GM19035 (cell line): ENCODE measurements at regions not wholly inside any gene's neighbourhood (a gene's known extent, or its start where the extent isn't known, plus 50 kb on each side); places are given as distances from the start of the nearest gene placed in this dataset.

Experiments
- ATAC-seq: cut with Tn5 transposase; IDR thresholded peaks from one replicate; pipeline ENCODE4 v1.9.1; 2021; ENCODE audit not compliant: unreplicated experiment

GRCh38 chr12:88310069-88310468 is 168.0 kb downstream of the TMTC3 start:
- ATAC-seq, result no peak

GRCh38 chr12:88310666-88311065 is 168.6 kb downstream of the TMTC3 start:
- ATAC-seq, result no peak

- no peak for ATAC-seq
These were observed 171.4 kb downstream of the TMTC3 start for GRCh38 chr12:88313554-88313953.

- ATAC-seq, result no peak
These were observed 172.6 kb downstream of the TMTC3 start for GRCh38 chr12:88314706-88315105.

GRCh38 chr12:88318726-88319125 is 176.6 kb downstream of the TMTC3 start:
- ATAC-seq, result no peak

GRCh38 chr12:88325076-88325815 is 183.1 kb downstream of the TMTC3 start:
- ATAC-seq, result no peak

- ATAC-seq, result no peak
These were observed 183.7 kb downstream of the TMTC3 start for GRCh38 chr12:88325816-88326189.

- no peak for ATAC-seq
These were observed 185.2 kb downstream of the TMTC3 start for GRCh38 chr12:88327276-88327675.

- no peak for ATAC-seq
These were observed 186.0 kb downstream of the TMTC3 start for GRCh38 chr12:88328090-88328489.

GRCh38 chr12:88329833-88330232 is 187.7 kb downstream of the TMTC3 start:
- no peak for ATAC-seq

GRCh38 chr12:88334271-88334670 is 192.2 kb downstream of the TMTC3 start:
- ATAC-seq, result no peak

GRCh38 chr12:88336076-88336739 is 194.1 kb downstream of the TMTC3 start:
- ATAC-seq, result no peak

- ATAC-seq, result no peak
These were observed 196.4 kb downstream of the TMTC3 start for GRCh38 chr12:88338486-88338885.

GRCh38 chr12:88339254-88339949 is 197.3 kb downstream of the TMTC3 start:
- ATAC-seq, result no peak

GRCh38 chr12:88339966-88340365 is 197.9 kb downstream of the TMTC3 start:
- ATAC-seq, result no peak

- ATAC-seq, result no peak
These were observed 200.2 kb downstream of the TMTC3 start for GRCh38 chr12:88342251-88342806.

- ATAC-seq, result no peak
These were observed 209.0 kb downstream of the TMTC3 start for GRCh38 chr12:88351146-88351545.

- ATAC-seq, result no peak
These were observed 212.6 kb downstream of the TMTC3 start for GRCh38 chr12:88354691-88355090.

- ATAC-seq, result no peak
These were observed 218.2 kb downstream of the TMTC3 start for GRCh38 chr12:88360343-88360742.

GRCh38 chr12:88361493-88361892 is 218.8 kb downstream of the KITLG start:
- no peak for ATAC-seq

GRCh38 chr12:88362439-88362838 is 217.8 kb downstream of the KITLG start:
- ATAC-seq, result no peak

- ATAC-seq, result no peak
These were observed 214.9 kb downstream of the KITLG start for GRCh38 chr12:88365403-88365802.
